ENCODE measurements at regions not wholly inside any gene's neighbourhood (a gene's known extent, or its start where the extent isn't known, plus 50 kb on each side); places are given as distances from the start of the nearest gene placed in this dataset.

DNA sequence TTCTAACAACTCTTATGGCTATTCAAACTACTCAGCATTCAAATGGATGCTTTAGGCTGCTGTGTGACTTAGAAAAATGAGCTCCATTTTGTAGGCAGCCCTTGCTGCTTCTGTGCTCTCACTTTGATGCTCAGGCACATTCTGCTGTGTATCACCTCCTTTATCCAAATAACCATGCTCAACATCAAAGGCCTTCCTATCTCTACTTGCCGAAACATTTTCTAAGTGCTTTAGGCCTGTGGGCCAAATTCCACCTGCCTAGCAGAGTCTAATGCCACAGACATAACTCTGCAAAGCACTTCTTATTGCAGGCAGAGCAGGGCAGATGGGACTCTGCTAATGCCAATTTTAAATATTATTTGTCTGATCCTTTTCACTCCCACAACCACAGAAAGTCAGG is 397.4 kb downstream of the RND3 start:
- H3K4me2 ChIP-seq (ENCODE audit: insufficient read depth, insufficient read length, low read length), result no peak overlapping the region
- H3K4me1 Mint-ChIP-seq, result peaks cover 10 to 14% of the 10 kb centered on the region in 2 experiments
- H3K27me3 Mint-ChIP-seq (ENCODE audit: low read depth), result no peaks in the 10 kb centered on the region

More for the DNA sequence above, 397.4 kb downstream of the RND3 start:
- Histone ChIP-seq H4K91ac (ENCODE audit: insufficient read length, low read depth, low read length) (no peak overlapping the region), H3K56ac (ENCODE audit: insufficient read length, low read depth, low read length) (no peak overlapping the region), H2BK20ac (ENCODE audit: low read depth, low read length, poor library complexity, severe bottlenecking) (no peak overlapping the region), H4K8ac (replicated peaks; ENCODE audit: insufficient read length, low read depth, low read length) (no peak overlapping the region), H3K27me3 (ENCODE audit: insufficient read depth, low read length) (no peaks in the 10 kb centered on the region), H2AFZ (ENCODE audit: low read length) (no peak overlapping the region), H3K4me1 (ENCODE audit: insufficient read depth, low read length) (0 out of 2 replicates have a peak, but pooled peaks cover 3% of the 10 kb centered on the region), H3K14ac (ENCODE audit: insufficient read depth, low read length) (no peak overlapping the region), H2BK15ac (ENCODE audit: low read depth, low read length) (no peak overlapping the region), H2AK5ac (ENCODE audit: insufficient read length, low read length) (no peak overlapping the region), H2BK12ac (ENCODE audit: insufficient read length, low read depth, low read length) (no peak overlapping the region), H3K18ac (ENCODE audit: insufficient read length, low read depth, low read length) (no peak overlapping the region), H3K9ac (ENCODE audit: extremely low read depth, insufficient read length, low read length) (no peak overlapping the region), H3K23ac (ENCODE audit: insufficient read length, low read depth, low read length) (no peak overlapping the region), H3K23me2 (ENCODE audit: insufficient read length, low read depth, low read length, poor library complexity, severe bottlenecking) (no peaks in the 10 kb centered on the region), H2BK120ac (ENCODE audit: low read depth, low read length, poor library complexity, severe bottlenecking) (no peak overlapping the region), H3K79me2 (ENCODE audit: insufficient read depth, low read length) (no peaks in the 10 kb centered on the region), H4K5ac (ENCODE audit: insufficient read length, low read depth, low read length) (no peak overlapping the region), H4K20me1 (ENCODE audit: control insufficient read depth, insufficient read depth, insufficient read length) (no peaks in the 10 kb centered on the region), H3T11ph (ENCODE audit: low read length) (no peak overlapping the region), H3K4ac (ENCODE audit: low read depth, low read length) (no peak overlapping the region), H3K27ac (ENCODE audit: insufficient read length, low read depth, low read length) (no peak overlapping the region), H2BK5ac (ENCODE audit: insufficient read length, low read length) (no peak overlapping the region), H3K79me1 (ENCODE audit: insufficient read depth, low read depth, low read length, poor library complexity, severe bottlenecking) (no peaks in the 10 kb centered on the region), H3K9me3 (ENCODE audit: control insufficient read depth, low read depth, low read length) (no peaks in the 10 kb centered on the region)
- TF ChIP-seq, protein P1, sequence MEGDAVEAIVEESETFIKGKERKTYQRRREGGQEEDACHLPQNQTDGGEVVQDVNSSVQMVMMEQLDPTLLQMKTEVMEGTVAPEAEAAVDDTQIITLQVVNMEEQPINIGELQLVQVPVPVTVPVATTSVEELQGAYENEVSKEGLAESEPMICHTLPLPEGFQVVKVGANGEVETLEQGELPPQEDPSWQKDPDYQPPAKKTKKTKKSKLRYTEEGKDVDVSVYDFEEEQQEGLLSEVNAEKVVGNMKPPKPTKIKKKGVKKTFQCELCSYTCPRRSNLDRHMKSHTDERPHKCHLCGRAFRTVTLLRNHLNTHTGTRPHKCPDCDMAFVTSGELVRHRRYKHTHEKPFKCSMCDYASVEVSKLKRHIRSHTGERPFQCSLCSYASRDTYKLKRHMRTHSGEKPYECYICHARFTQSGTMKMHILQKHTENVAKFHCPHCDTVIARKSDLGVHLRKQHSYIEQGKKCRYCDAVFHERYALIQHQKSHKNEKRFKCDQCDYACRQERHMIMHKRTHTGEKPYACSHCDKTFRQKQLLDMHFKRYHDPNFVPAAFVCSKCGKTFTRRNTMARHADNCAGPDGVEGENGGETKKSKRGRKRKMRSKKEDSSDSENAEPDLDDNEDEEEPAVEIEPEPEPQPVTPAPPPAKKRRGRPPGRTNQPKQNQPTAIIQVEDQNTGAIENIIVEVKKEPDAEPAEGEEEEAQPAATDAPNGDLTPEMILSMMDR (conservative IDR thresholded peaks at IDR 0.05), result no peak
- Mint-ChIP-seq H3K9me3 (peaks cover 0 to 3% of the 10 kb centered on the region in 2 experiments; a peak in 2 of 5 replicates), H3K36me3 (ENCODE audit: insufficient read depth in 1 of 3, low read depth in 3 of 3) (peaks cover 0 to 5% (median 1%) of the 10 kb centered on the region in 3 experiments; a peak in 1 of 7 replicates), H3K4me3 (no peak overlapping the region), H3K27ac (no peak overlapping the region)
- DNase-seq, result no peak
- no CpG with 5 or more reads among the region's 1 CpG for WGBS (ENCODE audit: extremely low coverage, insufficient read length, low lambda C conversion rate)
